HPDE6-E6E7 (cell line): ENCODE measurements at regions not wholly inside any gene's neighbourhood (a gene's known extent, or its start where the extent isn't known, plus 50 kb on each side); places are given as distances from the start of the nearest gene placed in this dataset.

Source experiments
- DNase-seq: peaks from one replicate; pipeline ENCODE4 v3.0.0; 2011; ENCODE audit warnings: missing footprints; ENCODE audit errors: extremely low spot score

DNA sequence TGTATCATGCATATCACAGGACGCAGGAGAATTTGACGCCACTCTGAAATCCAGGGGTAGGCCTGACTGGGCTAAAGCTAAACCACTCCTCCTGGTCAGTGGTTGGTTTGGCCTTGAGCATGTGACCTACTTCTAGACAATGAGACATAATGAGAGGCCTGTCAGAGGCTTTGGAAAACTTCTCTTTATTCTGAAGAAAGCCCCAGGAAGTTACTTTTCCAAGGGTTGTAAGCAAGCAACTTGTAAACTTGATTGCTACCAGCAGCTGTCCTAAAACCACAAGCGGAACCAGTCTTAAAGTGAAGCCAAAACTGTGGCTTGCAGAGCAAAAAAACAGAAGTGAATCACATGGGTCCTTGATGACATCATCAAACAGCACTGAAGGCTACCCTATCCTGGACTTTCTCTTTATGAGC lies 138.2 kb upstream of the COX10 start:
- DNase-seq = no peak

DNA sequence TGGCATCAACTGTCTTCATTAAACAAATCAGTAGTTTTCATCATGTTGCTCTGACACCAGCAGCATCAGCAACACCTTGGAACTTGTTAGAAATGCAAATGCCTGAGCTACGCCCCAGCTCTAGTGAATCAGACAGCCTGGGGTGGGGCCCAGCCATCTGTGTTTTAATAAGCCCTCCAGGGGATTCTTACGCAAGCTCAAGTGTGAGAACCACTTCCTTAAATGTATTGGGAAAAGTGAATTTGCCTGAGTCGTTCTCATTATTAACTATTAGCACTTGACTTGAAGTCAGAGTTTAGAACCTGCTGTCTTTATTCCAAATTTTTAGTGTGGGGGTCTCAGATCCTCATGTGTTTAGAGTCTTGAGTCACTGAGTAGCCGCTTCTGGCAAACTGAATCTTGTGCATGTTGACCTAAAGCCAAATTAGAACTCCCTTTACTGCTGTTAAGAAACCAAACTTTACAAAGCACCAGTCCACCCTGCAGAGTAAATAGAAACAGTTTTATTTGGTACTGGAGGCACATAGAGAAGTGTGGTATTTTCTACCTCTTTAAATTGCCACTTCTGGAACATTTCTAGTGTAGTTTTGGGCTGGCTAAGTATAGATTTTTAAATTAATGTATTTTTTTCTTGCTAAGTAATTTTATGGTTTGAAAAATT lies 137.4 kb upstream of the COX10 start:
- DNase-seq = no peak

DNA sequence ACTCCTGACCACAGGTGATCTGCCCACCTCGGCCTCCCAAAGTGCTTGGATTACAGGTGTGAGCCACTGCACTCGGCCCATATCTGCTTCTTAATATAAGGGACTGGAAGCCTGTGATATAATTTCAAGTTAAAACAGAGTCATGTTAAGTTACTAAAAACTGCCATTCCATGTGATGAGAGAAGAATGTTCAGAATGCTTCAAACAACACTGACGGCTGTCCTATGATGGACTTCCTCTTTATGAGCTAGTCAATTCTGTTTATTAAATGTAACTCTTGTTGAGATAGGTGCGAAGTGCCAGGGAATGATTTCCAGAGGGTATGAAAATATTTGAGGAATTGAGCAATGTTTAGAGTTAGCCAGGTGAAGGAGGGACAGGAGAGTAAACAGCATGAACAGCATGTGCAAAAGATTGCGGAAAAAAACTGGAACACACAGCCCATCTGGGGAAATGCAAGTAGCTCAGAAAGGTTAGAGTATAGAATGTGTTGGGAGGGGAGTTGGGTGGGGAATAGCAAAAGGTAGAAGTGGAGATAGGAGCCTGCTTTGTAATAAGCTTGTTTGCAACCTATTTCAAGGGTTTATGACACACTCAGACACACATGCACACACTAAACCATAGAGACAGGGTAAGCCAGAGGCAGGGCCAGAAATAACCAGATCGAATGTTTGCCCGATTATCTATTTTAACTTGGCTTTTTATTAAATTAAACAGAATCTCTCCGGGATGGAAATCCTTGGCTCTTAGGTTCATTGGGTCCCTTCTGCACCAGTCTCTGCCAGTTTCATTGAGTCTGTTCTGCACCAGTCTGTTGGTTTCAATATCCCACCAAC lies 135.6 kb upstream of the COX10 start:
- DNase-seq = no peak

DNA sequence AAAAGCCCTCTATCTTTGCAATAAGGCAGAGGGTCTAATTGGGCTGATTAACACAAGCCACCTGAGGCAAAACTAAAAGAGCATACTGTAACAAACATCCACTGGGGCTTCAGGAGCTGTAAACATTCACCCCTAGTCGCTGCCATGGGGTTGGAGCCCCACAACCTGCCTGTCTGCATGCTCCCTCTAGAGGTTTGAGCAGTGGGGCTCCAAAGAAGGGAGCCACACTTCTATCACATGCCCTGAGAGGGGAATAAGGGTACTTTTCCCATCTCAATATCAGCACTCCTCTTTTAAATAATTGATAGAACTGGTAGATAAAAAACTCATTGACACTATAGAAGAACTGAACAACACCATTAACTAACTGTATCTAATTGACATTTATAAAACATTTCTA lies 130.1 kb upstream of the COX10 start:
- DNase-seq = no peak

DNA sequence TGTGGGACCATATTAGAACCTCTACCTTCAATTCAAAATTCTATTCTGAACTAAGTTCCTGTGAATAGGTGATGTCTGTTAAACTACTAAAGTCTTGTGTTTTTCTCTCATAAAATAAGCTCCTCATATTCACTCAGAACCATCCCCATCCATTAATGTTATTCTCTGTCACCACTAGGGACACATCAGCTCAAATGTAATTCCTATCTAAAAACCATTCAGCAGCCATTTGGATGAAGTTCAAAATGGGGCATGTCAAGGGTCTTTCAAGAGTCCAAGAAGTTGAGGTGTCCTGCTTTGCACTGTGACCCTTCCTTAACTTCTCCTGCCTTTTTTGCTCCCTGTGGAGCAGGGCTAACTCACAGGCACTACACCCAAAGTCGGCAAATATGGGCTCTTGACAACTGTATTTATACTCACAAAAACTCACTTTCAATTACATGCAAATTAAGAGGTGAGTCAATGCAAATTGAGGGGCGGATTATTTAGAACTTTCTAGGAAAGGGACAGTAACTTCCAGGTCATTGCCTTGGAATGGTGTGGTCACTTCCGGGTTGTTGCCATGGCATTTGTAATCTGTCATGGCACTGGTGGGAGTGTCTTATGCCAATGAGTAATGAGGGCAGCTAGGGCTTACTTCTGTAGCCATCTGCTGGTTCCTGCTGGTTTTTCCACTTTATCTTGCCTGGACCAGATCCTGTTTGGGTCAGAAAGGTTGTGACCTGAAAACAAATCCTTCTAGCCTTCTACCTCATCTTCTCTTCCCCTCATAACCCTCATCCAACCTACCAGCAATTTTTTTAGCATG lies 128.2 kb upstream of the COX10 start:
- no peak for DNase-seq

DNA sequence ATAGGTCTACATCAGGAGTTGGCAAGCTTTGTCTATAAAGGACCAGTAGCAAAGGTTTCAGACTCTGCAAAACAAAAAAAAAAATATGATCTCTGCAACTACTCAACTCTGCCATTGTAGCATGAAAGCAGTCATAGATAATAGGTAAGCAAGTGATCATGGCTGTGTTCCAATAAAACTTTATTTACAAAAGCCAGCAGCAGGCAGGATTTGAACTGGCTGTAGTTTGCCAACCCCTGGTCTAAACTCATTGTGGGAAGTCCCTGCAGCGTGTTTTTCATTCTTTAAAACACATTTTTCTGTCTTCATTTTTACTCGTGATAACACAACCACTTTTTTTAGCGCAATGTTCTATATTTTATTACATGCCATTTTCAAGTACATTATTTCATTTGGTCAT lies 127.5 kb upstream of the COX10 start:
- no peak for DNase-seq

DNA sequence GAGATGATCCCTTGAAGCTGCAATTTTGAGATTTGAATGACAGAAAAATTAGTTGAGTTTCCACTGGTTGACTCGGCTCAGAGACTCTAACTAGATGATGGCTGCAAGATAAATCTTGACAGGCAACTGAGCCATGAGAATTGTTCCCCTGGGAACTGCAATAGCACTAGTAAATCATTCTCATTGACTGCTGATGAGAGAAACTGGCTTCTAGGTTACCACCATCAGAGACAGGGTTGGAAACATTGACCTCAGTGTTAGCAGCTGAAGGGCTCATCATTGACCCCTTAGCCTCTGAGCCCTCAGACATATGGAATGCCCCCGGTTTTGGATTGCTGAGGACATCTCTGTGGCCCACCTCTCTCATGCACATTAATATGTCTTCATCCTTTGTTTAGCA lies 125.4 kb upstream of the COX10 start:
- no peak for DNase-seq

DNA sequence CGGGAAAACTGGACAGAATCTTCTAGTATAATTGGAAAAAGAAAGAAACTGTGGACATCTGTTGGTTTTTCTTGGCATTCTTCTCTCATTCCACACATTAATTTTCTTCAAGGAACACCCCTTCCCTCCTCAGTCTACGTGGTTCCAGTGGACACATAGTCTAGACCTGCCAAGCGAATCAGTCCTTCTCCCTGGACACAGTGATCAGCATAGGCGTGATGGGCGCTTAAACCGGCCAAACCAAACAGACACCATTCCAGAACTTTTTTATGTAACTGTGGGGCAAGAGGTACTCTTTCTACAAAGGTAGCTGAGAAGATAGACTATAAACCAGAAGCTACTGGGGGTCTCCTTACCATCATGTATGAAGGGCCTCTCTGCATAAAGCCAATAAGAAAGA lies 121.8 kb upstream of the COX10 start:
- DNase-seq = no peak

DNA sequence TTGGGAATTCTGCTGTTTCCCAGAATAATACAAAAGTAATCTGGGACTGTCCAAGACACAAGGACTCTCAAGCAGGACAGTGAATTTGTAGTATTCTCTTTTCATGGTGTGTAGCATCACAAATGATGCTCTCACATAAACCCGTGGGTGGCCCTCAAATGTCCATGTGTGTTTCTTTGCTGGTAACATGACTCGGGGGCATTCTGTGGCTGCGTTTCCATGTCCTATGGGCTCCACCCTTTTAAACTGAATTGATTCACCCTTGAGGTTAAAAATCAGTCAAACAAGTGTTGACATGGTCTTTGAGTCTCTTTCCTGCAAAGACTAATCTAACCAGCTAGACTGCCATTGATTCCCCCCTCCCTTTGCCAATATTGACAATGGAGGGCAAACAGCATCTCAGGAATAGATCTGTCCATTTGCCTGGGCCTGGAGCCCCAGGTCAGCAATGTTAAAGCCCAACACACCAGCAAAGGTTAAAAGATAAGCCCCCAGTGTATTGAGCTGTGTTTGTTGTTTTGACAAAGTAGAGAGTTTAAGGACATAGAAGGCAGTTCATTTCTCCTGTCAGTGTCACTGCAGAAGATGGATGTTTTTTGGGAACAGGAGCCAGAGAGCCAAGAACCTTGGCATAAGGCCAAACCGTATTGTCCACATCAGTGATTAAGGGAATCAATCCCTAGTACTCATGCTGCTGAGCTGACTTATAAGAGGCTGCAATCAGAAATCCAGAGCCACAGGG lies 117.1 kb upstream of the COX10 start:
- no peak for DNase-seq

DNA sequence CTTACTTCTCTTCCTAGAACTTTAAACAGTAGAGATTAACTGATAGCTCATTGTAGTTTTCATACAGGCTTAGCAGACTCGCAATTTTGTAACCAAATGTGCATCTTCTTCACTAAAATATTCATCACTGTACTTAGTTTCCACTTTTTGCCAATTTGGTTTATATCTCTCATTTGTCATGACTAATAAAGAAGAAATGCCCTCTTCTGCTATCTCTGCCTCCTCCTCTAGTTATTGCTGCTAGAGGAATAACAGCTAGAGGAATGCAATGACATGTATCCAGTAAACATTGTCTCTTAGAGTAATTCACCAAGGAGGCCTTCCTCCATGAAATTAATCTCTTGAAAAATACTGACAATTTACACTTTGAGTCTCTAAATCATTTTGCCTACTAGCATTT lies 115.5 kb upstream of the COX10 start:
- no peak for DNase-seq

DNA sequence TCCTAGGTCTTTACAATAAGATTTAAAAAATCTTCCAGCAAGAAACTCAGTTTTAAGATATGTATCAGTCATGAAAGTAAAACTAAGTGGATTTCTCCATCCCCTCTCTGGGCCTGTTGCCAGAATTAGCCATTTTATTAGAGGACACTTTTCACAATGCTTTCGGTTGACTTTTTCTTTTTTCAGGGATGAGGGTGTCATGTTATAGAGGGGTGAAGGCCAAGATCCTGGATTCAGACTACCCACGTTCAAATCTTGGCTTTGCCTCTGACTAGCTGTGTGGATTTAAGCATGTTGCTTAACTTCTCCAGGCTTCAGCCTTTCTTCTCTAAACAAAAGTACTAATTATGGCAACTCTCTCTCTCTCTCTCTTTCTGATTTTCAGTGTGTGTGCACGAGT lies 111.7 kb upstream of the COX10 start:
- DNase-seq = no peak

DNA sequence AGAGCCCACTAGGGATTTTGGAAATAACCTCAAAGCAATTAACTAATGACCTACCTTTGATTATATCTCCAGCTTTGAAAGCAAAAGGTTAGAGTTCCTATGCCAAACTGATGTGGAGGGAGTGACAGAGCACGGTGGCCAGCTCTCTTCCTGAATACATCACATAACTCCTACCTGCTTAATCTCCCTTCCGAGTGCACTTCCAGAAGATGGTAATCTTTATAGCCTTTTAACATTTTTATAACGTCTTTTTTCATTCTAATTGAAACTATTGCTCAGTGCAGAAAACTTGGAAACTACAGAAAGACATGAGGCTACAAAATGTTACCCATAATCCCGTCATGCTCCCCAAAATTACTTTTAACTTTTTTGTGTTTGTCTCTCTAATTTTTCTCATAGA lies 110.5 kb upstream of the COX10 start:
- no peak for DNase-seq

DNA sequence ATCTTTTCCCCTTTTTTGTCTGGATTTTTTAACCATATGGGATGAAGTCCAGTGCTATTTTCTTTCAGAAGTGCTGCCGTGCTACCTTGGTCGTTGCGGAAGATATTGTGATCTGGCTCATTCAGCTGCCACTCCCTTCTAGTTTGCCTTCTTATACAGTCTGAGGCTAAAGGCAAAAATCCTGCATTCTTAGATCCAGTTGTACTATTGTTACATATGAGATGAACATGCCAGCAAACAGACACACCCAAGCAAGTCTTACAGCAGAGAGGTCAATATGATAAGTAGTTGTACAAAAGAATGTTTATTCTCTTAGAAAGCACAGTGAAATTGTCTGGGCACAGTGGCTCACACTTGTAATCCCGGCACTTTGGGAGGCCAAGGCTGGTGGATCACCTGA lies 108.0 kb upstream of the COX10 start:
- no peak for DNase-seq

DNA sequence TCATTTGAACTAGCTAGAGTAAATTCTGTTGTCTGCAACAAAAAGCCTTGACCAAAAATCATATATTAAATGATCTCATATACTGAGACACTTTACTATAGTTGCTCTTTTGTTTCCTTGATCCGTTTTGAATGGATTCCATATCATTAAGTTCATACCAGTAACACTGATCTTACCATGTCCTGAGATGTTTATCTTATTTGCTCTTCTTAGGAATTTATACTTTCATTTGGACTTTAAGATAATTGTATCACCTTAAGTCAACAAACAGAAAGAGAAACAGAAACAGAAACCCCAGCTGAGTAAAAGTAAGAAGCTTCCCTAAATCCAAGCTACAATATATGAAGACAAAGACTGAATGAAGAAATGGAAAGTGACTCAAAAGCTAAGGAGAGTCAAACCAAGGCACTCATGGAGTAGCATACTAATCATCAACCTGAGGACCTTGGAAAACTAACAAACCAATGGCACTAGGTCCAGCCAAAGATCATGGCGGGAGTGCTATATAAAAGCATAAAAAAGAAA lies 106.5 kb upstream of the COX10 start:
- no peak for DNase-seq

DNA sequence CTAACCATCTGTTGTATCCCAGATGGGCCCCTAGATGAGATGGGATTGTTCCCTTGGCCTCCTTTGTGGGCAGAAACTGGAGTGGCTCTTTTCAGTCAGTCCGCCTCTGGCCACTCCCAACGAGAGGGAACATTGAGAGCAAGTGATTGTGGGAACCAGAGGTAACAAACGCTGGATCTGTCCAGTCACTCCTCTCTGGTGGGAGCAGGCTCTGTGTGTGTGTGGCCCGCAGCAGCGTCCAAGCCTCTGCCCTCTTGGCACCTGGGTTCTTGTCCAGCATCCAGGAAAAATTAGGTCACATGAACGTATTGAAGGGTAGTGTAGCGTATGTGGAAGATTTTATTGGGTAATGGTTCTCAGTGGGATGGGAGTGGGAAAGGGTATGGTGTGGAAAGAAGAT lies 101.9 kb upstream of the COX10 start:
- DNase-seq = no peak

DNA sequence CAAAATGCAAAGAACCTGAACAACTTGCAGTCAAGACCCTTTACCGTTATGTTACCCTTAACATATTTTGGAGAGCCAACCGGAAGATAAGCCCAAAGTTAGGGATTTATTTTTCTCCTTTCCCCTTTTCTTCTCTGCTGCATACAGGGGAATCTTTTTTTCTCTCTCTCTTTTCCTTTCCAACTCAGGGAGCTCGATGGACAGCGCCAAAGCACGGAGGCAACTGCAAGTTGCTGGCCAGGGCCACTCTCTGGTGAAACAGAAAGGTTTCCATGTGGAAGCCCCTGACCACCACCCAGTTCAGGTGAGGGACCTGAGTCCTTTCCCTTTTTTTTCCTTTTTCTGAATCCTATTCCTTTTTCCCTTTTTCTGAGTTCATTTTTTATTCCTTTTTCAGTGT lies 98.8 kb upstream of the COX10 start:
- no peak for DNase-seq

DNA sequence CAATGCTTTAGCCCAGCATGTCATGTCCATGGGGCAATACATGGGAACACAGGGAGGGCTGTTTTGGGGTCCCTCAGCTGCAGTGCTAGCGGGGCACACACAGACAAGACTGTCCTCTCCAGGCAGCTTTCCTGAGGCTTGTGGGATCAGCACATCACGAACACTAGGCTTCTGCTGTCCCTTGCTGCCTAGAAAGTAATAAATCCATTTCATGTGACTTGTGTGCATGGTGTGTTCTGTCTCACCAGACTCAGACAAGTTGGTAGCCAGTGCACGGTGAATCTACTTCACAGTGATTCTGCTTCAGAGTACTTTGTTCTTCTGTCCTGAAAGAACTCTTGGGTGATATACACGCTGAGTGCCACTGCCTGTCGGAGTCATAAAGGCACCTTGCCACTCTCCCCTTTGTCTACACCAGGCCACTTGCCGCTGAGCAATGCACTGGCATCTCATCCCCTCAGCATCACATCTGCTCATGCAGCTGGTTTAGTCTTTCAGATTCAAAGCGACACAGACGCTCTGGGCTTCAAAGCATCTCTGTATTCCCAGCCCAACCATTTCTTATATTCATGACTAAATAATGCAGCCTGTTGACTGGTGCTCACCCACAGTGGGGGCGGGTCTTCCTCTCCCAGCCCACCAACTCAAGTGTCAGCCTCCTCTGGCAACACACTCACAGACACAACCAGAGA lies 95.2 kb upstream of the COX10 start:
- DNase-seq = no peak

DNA sequence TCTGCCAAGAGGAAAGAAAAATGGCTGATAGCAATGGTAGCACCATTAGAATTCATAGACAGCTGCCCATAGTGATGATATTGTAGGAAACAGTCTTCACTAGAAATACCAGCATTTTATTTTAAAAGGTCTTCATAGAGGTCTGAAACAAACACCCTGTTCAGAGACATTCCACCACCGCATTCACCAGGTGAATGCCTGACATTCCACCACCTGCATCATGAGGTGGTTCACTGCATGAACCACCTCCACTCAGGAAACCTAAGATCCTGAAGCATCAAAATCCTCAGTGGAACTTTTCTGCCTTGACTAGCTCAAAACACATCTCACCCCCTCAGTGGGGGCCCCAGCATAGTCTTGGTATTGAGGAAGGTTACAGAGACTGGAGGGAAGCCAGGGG lies 91.5 kb upstream of the COX10 start:
- DNase-seq = no peak

DNA sequence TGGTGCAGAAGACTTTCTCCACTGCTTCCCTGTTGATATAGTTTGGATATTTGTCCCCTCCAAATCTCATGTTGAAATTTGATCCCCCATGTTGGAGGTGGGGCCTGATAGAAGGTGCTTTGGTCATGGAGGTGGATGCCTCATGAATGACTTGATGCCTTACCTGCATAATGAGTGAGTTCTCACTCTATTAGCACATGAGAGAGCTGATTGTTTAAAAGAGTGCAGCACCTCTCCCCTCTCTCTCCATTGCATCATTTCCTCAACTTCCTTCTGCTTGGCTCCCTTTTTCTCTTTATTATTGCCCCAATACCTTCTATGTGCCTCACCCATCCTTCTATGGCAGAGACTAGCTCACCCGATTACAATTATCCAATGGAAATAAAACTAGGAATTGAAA lies 90.8 kb upstream of the COX10 start:
- no peak for DNase-seq

DNA sequence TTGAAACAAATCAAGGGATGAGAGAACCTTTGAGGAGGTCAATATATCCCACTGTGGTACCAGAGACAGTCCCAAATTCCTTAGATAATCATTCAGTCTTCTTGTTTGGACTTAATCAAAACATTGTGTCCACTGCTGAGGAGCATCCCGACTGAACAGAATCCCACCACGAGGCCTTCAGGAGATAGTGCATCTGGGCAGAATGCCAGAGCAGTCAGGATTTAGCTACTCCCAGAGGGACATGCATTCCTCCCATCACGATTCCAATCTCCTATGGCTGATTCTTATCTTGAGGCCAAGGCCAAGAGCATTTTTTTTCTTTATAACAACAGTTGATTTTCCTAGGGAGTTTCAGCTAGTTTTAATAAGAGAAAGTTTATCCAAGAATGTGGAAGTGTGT lies 87.4 kb upstream of the COX10 start:
- no peak for DNase-seq

DNA sequence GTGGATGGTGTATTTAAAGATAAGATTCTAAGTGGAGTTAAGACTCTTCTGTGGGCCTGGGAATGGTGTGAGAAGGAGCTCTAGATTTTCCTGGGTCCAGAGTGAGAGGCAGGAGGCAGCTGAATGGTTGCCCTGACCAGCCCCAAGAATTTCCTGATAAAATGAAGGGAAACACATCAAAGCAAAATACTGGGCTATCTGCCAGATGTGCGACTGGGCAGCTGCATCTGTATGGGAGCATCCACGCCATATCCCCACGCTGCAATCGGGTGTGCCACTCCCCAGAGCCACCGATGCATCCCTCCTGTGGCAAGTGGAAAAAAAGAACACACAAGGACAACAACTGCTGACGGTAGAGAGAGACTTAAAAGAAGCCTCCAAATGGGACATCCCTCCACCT lies 84.3 kb upstream of the COX10 start:
- DNase-seq = no peak
